ENCODE measurements at regions not wholly inside any gene's neighbourhood (a gene's known extent, or its start where the extent isn't known, plus 50 kb on each side); places are given as distances from the start of the nearest gene placed in this dataset.

DNA sequence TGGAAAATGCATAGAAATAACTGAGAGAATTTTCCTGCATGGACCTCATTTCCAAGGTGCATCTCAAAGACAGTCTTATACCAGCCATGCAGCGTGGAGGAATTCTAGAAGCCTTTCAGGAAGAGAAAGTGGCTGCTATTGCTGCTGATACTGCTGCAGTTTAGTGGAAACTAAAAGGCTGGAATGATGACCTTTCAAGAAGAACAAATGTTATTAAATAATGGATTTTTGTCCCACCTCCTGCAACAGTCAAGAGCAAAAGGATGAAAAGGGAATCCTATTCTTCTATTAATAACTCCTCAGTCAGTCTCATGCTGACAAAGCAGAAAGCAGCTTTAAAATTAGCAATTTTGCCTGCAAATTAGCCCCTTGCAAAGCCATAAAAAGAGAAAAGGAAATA, 68.2 kb upstream of the C1orf87 start:
- no peak for DNase-seq

DNA sequence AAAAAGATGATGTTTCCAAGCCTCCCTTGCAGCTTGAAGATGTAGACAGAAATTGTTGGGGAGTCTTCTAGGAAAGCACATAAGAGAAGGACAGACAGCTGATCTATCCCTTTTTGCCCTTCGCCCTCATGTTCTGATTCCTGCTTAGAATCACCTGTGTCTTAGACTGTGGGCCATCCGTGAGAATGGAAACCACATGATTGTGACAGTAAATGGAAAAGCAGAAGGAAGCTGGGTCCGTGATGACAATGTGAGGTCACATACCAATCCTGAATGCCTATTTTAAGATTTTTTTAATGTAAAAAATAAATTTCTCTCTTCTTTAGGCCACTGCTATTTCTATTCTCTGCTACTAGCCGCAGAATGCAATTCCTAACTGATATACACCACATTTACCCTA, 67.7 kb upstream of the C1orf87 start:
- DNase-seq: no peak

DNA sequence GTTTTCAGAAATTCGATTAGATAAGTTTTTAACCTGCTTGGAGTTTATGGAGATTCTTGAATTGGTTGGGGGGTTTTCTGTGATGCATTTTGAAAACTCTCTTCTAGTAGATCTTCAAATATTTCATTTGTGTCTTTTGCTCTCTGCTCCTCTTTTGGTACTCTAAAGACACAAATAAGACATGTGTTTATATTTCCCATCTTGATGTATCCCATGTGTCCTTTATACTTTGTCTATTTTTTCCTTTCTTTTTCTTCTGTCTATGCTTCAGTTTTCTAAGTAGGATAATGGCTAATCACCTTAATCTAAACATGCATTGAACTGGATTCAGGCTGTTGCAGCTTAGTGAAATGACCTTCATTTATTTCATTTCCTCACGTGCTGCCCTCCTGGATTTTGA, 63.8 kb upstream of the C1orf87 start:
- DNase-seq: no peak

DNA sequence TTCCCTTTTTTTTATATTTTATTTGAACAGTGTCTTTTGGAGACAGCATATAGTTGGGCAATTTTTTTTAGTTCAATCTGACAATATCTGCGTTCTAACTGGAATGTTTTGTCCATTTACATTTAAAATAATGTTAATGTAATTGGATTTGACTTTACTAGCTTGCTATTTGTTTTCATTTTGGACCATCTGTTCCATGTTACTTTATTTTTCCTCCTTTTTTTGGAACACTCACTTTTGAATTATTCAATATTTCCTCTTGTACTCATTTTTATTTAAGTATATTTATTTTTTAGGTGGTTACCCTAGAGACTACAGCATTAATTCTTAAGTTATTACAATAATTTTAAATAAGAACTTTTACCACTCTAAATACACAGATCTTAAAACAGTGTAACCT, 62.8 kb upstream of the C1orf87 start:
- no peak for DNase-seq

DNA sequence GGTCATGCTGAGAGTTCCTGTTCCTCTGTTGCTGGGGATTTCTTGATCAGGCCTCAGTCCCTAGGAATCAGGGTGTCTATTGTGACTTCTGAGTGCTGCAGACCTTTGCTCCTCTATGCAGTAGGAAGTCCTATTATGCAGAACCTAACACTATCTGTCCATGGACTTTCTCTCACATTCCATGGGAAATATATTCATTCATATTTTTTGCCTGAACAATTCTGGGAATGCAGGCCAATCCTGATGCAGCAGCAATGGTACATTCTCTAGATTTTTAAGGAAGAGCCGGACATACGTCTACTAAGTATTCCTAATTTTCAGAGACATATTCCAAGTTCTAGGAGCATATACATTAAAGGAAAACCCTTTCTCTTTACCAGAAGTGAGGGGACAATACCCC, 61.1 kb upstream of the C1orf87 start:
- DNase-seq: no peak

DNA sequence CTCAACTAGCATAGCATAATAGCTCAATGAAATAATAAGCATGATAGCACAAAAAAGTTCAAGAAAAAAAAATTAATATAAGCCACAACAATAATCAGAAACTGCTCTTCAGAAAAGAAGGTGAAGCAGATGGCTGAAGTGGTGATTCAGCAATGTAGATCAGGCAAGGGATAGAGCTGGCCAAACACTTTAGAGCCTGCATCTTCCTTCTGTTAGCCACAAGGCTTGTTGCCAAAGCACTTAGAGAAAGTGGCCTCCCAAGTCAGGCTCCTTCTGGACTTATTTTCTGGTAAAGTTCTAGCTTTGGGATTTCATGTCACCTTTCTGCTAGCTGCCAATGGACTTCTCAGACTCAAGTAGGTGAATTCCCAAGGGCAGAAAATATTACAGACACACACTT, 60.3 kb upstream of the C1orf87 start:
- DNase-seq: no peak

DNA sequence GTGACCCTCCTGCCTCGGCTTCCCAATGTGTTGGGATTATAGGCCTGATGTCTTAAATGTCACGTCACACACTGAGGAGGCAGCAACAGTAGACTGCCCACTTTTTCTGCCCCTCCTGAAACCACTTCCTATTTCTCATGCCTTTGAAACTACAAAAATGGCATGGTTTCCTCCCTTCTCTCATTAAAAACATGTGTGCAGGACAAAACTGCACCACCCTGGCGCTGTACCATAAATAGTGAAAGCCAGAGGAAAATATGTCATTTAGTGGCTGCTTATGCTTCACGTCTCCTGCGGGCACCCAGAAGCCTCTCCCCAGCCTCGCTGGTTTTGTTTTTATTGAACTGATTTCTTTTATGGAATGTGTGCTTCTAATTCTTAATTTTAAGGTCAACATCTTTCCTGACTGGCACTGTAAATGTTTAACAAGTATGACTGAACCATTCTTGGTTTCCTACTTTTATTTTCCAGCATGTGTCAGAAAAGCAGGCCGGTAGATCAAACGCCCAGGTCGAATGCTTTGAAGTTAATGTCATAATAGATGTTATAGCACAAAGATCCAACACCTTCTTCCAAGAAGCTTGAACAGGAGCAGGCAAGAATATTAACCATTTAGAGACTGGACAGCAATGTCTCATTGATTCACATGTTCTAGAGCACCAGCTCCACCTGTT, 59.6 kb upstream of the C1orf87 start:
- DNase-seq: no peak

DNA sequence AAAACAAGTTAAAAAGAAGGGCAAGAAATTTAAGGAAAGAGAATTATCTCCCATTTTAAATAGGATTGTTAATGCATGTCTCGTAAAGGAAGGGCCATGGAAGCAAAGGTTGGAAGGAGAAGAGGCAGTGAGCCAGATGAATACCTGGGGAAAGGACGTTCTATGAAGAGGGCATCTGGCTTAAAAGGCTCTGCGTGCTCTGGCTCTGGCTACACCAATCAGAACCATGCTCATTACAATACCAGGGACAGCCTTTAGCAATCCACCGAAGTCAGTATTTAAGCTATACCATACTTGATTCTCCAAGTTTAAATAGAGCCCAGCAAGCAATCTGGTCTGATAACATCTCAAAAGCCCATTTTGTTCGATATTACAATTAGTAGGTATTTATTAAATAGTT, 58.5 kb upstream of the C1orf87 start:
- DNase-seq: no peak

DNA sequence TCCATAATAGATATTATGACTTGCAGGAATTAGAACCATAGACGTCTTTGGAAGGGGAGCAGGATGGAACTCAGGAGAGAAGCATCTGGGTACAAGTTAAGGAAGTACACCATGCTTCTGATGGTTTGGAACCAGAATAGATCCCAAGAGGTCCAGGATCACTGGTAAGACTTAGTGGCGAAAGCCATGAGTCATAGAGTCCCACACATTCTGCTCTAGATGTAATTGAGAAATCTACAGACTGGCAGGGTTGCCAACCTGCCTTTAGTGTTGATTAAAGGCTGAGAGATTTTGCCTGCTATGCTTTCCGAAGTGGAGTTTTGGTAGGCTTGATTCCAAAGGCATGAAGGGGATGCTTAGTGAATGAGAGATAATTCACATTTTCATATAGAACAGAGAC, 57.1 kb upstream of the C1orf87 start:
- DNase-seq: no peak

DNA sequence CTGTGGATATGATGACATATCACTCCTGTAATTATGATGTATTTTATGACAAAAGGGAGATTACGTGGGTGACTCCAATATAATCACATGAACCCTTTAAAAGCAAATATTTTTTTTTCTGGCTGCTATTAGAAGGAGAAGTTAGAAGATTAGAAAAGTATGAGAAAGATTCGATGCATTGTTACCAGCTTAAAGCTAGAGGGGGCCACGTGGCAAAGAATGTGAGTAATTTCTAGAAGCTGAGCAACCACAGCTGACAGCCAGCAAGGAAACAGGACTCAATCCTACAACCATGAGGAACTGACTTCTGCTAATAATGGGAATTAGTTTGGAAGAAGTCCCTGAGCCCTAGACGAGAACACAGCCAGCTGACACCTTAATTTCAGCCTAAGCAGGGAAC, 56.3 kb upstream of the C1orf87 start:
- no peak for DNase-seq

DNA sequence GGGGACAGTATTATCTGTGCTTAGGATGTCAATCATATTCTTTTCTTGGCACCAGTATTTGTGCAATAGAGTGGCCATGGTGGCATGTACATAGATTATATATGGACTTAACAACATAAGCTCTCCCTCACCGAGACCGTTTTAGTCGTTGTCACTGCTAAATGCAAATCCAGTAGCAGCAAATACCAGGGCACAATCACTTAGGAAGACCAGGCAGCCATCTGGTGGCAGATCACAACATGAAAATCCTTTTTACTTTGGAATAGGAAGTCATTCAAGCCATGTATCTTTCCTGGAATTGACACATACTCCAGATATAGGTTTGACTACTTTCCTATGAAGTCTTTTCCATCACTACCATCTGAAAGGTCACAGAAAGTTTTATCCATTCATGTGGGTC, 53.2 kb upstream of the C1orf87 start:
- no peak for DNase-seq

Data from activated CD4-positive, alpha-beta T cell treated with anti-CD3 and anti-CD28 coated beads, Interleukin-2, amount 50 U/mL, for 4 hours (primary cell).